CD4-positive, alpha-beta T cell (primary cell): ENCODE measurements at regions not wholly inside any gene's neighbourhood (a gene's known extent, or its start where the extent isn't known, plus 50 kb on each side); places are given as distances from the start of the nearest gene placed in this dataset.

Experiments used
- ATAC-seq: fragments of 200-7000 bp; cut with Tn5 transposase; one replicate; pipeline ENCODE4 v1.10.0; 2022; ENCODE audit warnings: mild to moderate bottlenecking; ENCODE audit not compliant: poor library complexity
- CTCF ChIA-PET: fragments of 350-600 bp; sonication (Branson Sonifier 250); formaldehyde crosslinking; loops from one replicate; lab custom pipeline; 2021; ENCODE audit warnings: antibody characterized with exemption, inconsistent platforms; lab: Charles Lee
- POLR2A ChIA-PET: fragments of 350-600 bp; sonication (Branson Sonifier 250); formaldehyde crosslinking; loops from one replicate; lab custom pipeline; 2021; ENCODE audit warnings: antibody characterized with exemption, inconsistent platforms; lab: Charles Lee
- DNase-seq, 14 experiments: peaks; one replicate each; pipeline ENCODE4 v3.0.0-alpha.2; 2013 to 2020; ENCODE audit warnings: mixed read lengths in 2 of 14
- H3K27ac ChIP-seq, 2 donors: one replicate each; pipeline versions ENCODE4 v1.5.1 to v1.7.0; 2013; ENCODE audit warnings: low read length in 2 of 2, low read depth in 1 of 2, mild to moderate bottlenecking in 1 of 2
- H3K27me3 ChIP-seq, 2 experiments: 1 replicate in 1 of 2; 2 replicates in 1 of 2; pipeline versions ENCODE4 v1.6.1 to v1.7.0; 2013; ENCODE audit warnings: low read length in 2 of 2, control low read depth in 1 of 2, mild to moderate bottlenecking in 1 of 2, moderate library complexity in 1 of 2; ENCODE audit not compliant: insufficient read depth in 2 of 2, control insufficient read depth in 1 of 2
- H3K36me3 ChIP-seq: one replicate; pipeline ENCODE4 v1.6.1; 2013; ENCODE audit warnings: low read length, control low read depth; ENCODE audit not compliant: insufficient read depth
- H3K4me1 ChIP-seq: one replicate; pipeline ENCODE4 v1.6.1; 2013; ENCODE audit warnings: low read length, control low read depth; ENCODE audit not compliant: insufficient read depth
- H3K4me3 ChIP-seq: one replicate; pipeline ENCODE4 v1.5.1; 2013; ENCODE audit warnings: mild to moderate bottlenecking, low read length, moderate library complexity
- H3K9me3 ChIP-seq, 2 experiments: 1 replicate in 1 of 2; 2 replicates in 1 of 2; pipeline versions ENCODE4 v1.6.1 to v1.7.0; 2013; ENCODE audit warnings: low read length in 2 of 2, mild to moderate bottlenecking in 2 of 2, control low read depth in 1 of 2, moderate library complexity in 1 of 2; ENCODE audit not compliant: control insufficient read depth in 1 of 2, insufficient read depth in 1 of 2
- H3K27ac Mint-ChIP-seq: one replicate; pipeline ENCODE4 v1.8.0; 2020; ENCODE audit warnings: mixed read lengths
- H3K27me3 Mint-ChIP-seq: one replicate; pipeline ENCODE4 v1.8.0; 2021; ENCODE audit warnings: mixed read lengths
- H3K36me3 Mint-ChIP-seq: one replicate; pipeline ENCODE4 v1.8.0; 2021; ENCODE audit warnings: low read depth, mixed read lengths
- H3K4me1 Mint-ChIP-seq: one replicate; pipeline ENCODE4 v1.8.0; 2021; ENCODE audit warnings: low read depth, mixed read lengths
- H3K4me3 Mint-ChIP-seq: one replicate; pipeline ENCODE4 v1.8.0; 2020; ENCODE audit warnings: mild to moderate bottlenecking, mixed read lengths
- H3K9me3 Mint-ChIP-seq: one replicate; pipeline ENCODE4 v1.8.0; 2020; ENCODE audit warnings: mixed read lengths
- CTCF ChIP-seq: fragments of 200-600 bp; IDR thresholded peaks from one replicate; pipeline ENCODE4 v1.8.0; 2022; ENCODE audit warnings: antibody characterized with exemption, mild to moderate bottlenecking
- intact Hi-C, 2 experiments: fragments of 100-400 bp; cut with DNase I in 1 of 2; cut with micrococcal nuclease in 1 of 2; formaldehyde crosslinking; loops; one replicate each; pipeline versions ENCODE4 v1.15.1 to v1.9.0; 2023 to 2025; cut with DNase I, micrococcal nuclease

DNA sequence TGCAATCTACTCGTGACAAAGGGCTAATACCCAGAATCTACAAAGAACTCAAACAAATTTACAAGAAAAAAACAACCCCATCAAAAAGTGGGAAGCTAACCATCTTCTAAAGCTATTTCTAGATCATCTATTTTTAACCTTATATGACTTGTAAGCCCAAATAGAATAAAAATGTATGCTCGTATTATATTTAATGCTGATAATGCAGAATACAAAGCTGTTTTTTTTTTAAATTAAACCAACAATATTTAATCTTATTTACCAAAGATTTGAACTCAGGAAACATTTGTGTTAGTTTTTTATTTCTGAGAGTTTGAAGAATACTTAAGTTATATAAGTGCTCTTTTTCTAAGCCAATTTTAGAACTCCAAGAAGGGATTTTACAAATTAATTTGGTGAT, 652.1 kb downstream of the LRRC70 start:
- no peaks in the 10 kb centered on the region for H3K9me3 Mint-ChIP-seq
- DNase-seq = no peak
- Histone ChIP-seq H3K36me3 (no peaks in the 10 kb centered on the region), H3K27ac (no peak overlapping the region), H3K4me1 (no peaks in the 10 kb centered on the region), H3K27me3 (no peaks in the 10 kb centered on the region), H3K4me3 (no peak overlapping the region), H3K9me3 (no peaks in the 10 kb centered on the region)
- no peaks in the 10 kb centered on the region for H3K4me1 Mint-ChIP-seq
- no peak for ATAC-seq
- ChIA-PET CTCF (no interaction called here), POLR2A (no interaction called here)
- H3K27me3 Mint-ChIP-seq = no peaks in the 10 kb centered on the region
- no peak overlapping the region for H3K4me3 Mint-ChIP-seq
- no peak for TF ChIP-seq CTCF
- no peaks in the 10 kb centered on the region for H3K36me3 Mint-ChIP-seq
- H3K27ac Mint-ChIP-seq = no peak overlapping the region
- intact Hi-C loops = no loop called here

- H3K27me3 Mint-ChIP-seq = no peaks in the 10 kb centered on the region
- H3K4me1 Mint-ChIP-seq = no peaks in the 10 kb centered on the region
- DNase-seq (no peak), ATAC-seq (no peak)
- H3K27ac Mint-ChIP-seq = no peak overlapping the region
- Histone ChIP-seq H3K4me3 (no peak overlapping the region), H3K4me1 (no peaks in the 10 kb centered on the region), H3K27me3 (no peaks in the 10 kb centered on the region), H3K27ac (no peak overlapping the region), H3K36me3 (no peaks in the 10 kb centered on the region), H3K9me3 (no peaks in the 10 kb centered on the region)
- POLR2A ChIA-PET = no interaction called here
- H3K36me3 Mint-ChIP-seq = no peaks in the 10 kb centered on the region
- no peaks in the 10 kb centered on the region for H3K9me3 Mint-ChIP-seq
- H3K4me3 Mint-ChIP-seq = no peak overlapping the region
- intact Hi-C loops = no loop called here
- no peak for TF ChIP-seq CTCF
- CTCF ChIA-PET = no interaction called here
These were observed 649.5 kb downstream of the LRRC70 start for GRCh38 chr5:63228154-63228553.

GRCh38 chr5:63220244-63220643, 641.6 kb downstream of the LRRC70 start:
- ChIA-PET POLR2A (no interaction called here), CTCF (no interaction called here)
- no peak overlapping the region for H3K27ac Mint-ChIP-seq
- Histone ChIP-seq H3K27me3 (no peaks in the 10 kb centered on the region), H3K4me3 (no peak overlapping the region), H3K4me1 (no peaks in the 10 kb centered on the region), H3K27ac (no peak overlapping the region), H3K9me3 (no peaks in the 10 kb centered on the region), H3K36me3 (no peaks in the 10 kb centered on the region)
- H3K4me1 Mint-ChIP-seq = no peaks in the 10 kb centered on the region
- ATAC-seq (no peak), DNase-seq (no peak)
- H3K36me3 Mint-ChIP-seq = no peaks in the 10 kb centered on the region
- no peaks in the 10 kb centered on the region for H3K9me3 Mint-ChIP-seq
- TF ChIP-seq CTCF = no peak
- H3K27me3 Mint-ChIP-seq = no peaks in the 10 kb centered on the region
- H3K4me3 Mint-ChIP-seq = no peak overlapping the region
- intact Hi-C loops = no loop called here
